Central memory CD8-positive, alpha-beta T cell (primary cell): ENCODE measurements at regions not wholly inside any gene's neighbourhood (a gene's known extent, or its start where the extent isn't known, plus 50 kb on each side); places are given as distances from the start of the nearest gene placed in this dataset.

Experiments used
- ATAC-seq: fragments of 150-1000 bp; cut with Tn5 transposase; replicated peaks from 2 replicates; pipeline ENCODE4 v1.10.0; 2022; ENCODE audit warnings: mild to moderate bottlenecking, moderate FRiP score, moderate number of reproducible peaks; ENCODE audit not compliant: poor library complexity, severe bottlenecking; ENCODE audit errors: extremely low read depth
- DNase-seq, 2 donors: peaks; one replicate each; pipeline ENCODE4 v3.0.0; 2021; ENCODE audit warnings: low spot score in 2 of 2
- H3K27ac Mint-ChIP-seq: one replicate; pipeline ENCODE4 v1.8.0; 2022; ENCODE audit warnings: low read depth, mild to moderate bottlenecking, moderate library complexity, mixed read lengths
- H3K27me3 Mint-ChIP-seq: one replicate; pipeline ENCODE4 v1.8.0; 2022; ENCODE audit warnings: mixed read lengths
- H3K36me3 Mint-ChIP-seq: one replicate; pipeline ENCODE4 v1.8.0; 2022; ENCODE audit warnings: mild to moderate bottlenecking, moderate library complexity, mixed read lengths; ENCODE audit not compliant: insufficient read depth
- H3K4me1 Mint-ChIP-seq: one replicate; pipeline ENCODE4 v1.8.0; 2022; ENCODE audit warnings: mixed read lengths
- H3K4me3 Mint-ChIP-seq: one replicate; pipeline ENCODE4 v1.8.0; 2022; ENCODE audit warnings: mild to moderate bottlenecking, moderate library complexity, mixed read lengths
- H3K9me3 Mint-ChIP-seq: one replicate; pipeline ENCODE4 v1.8.0; 2022; ENCODE audit warnings: mixed read lengths

GRCh38 chrX:15150586-15150985 is 119.3 kb downstream of the ASB9 start:
- ATAC-seq (no peak), DNase-seq (no peak)
- H3K27me3 Mint-ChIP-seq, result no peaks in the 10 kb centered on the region
- no peak overlapping the region for H3K4me3 Mint-ChIP-seq
- no peak overlapping the region for H3K27ac Mint-ChIP-seq
- peaks cover 16% of the 10 kb centered on the region for H3K4me1 Mint-ChIP-seq
- no peaks in the 10 kb centered on the region for H3K9me3 Mint-ChIP-seq
- no peaks in the 10 kb centered on the region for H3K36me3 Mint-ChIP-seq

GRCh38 chrX:15146515-15146914 is 123.4 kb downstream of the ASB9 start:
- Mint-ChIP-seq H3K4me3 (no peak overlapping the region), H3K27ac (no peak overlapping the region), H3K27me3 (no peaks in the 10 kb centered on the region), H3K9me3 (no peaks in the 10 kb centered on the region), H3K36me3 (peaks cover 1% of the 10 kb centered on the region), H3K4me1 (peaks cover 14% of the 10 kb centered on the region)
- no peak for DNase-seq
- no peak for ATAC-seq

GRCh38 chrX:15143825-15144121 is 126.1 kb downstream of the ASB9 start:
- Mint-ChIP-seq H3K4me1 (peaks cover 6% of the 10 kb centered on the region), H3K4me3 (no peak overlapping the region), H3K36me3 (peaks cover 1% of the 10 kb centered on the region), H3K9me3 (no peaks in the 10 kb centered on the region), H3K27me3 (no peaks in the 10 kb centered on the region), H3K27ac (no peak overlapping the region)
- ATAC-seq (no peak), DNase-seq (no peak)

- peaks cover 6% of the 10 kb centered on the region for H3K4me1 Mint-ChIP-seq
- no peak overlapping the region for H3K27ac Mint-ChIP-seq
- ATAC-seq (no peak), DNase-seq (peak in 1 of 2 donors; percentile 13)
- H3K4me3 Mint-ChIP-seq, result no peak overlapping the region
- no peaks in the 10 kb centered on the region for H3K27me3 Mint-ChIP-seq
- H3K36me3 Mint-ChIP-seq, result peaks cover 1% of the 10 kb centered on the region
- no peaks in the 10 kb centered on the region for H3K9me3 Mint-ChIP-seq
Measured at GRCh38 chrX:15143050-15143824, 126.6 kb downstream of the ASB9 start.

GRCh38 chrX:15142084-15142715 is 127.7 kb downstream of the ASB9 start:
- no peaks in the 10 kb centered on the region for H3K9me3 Mint-ChIP-seq
- peaks cover 1% of the 10 kb centered on the region for H3K36me3 Mint-ChIP-seq
- no peaks in the 10 kb centered on the region for H3K27me3 Mint-ChIP-seq
- ATAC-seq (no peak), DNase-seq (no peak)
- H3K27ac Mint-ChIP-seq, result no peak overlapping the region
- peak overlapping the region; percentile 13 for H3K4me3 Mint-ChIP-seq
- peaks cover 6% of the 10 kb centered on the region for H3K4me1 Mint-ChIP-seq

GRCh38 chrX:15136795-15137194 is 133.1 kb downstream of the ASB9 start:
- no peak overlapping the region for H3K27ac Mint-ChIP-seq
- ATAC-seq (no peak), DNase-seq (no peak)
- no peaks in the 10 kb centered on the region for H3K27me3 Mint-ChIP-seq
- H3K4me1 Mint-ChIP-seq, result no peaks in the 10 kb centered on the region
- no peaks in the 10 kb centered on the region for H3K9me3 Mint-ChIP-seq
- no peak overlapping the region for H3K4me3 Mint-ChIP-seq
- H3K36me3 Mint-ChIP-seq, result no peaks in the 10 kb centered on the region

- H3K27me3 Mint-ChIP-seq, result no peaks in the 10 kb centered on the region
- no peak overlapping the region for H3K4me3 Mint-ChIP-seq
- no peaks in the 10 kb centered on the region for H3K9me3 Mint-ChIP-seq
- ATAC-seq (no peak), DNase-seq (no peak)
- H3K4me1 Mint-ChIP-seq, result no peaks in the 10 kb centered on the region
- H3K36me3 Mint-ChIP-seq, result peaks cover 2% of the 10 kb centered on the region
- H3K27ac Mint-ChIP-seq, result no peak overlapping the region
Measured at GRCh38 chrX:15129412-15129811, 140.5 kb downstream of the ASB9 start.

- no peaks in the 10 kb centered on the region for H3K4me1 Mint-ChIP-seq
- no peak overlapping the region for H3K27ac Mint-ChIP-seq
- ATAC-seq (no peak), DNase-seq (no peak)
- no peaks in the 10 kb centered on the region for H3K27me3 Mint-ChIP-seq
- H3K9me3 Mint-ChIP-seq, result no peaks in the 10 kb centered on the region
- H3K4me3 Mint-ChIP-seq, result no peak overlapping the region
- peaks cover 2% of the 10 kb centered on the region for H3K36me3 Mint-ChIP-seq
Measured at GRCh38 chrX:15128861-15129260, 141.0 kb downstream of the ASB9 start.

GRCh38 chrX:15127010-15127409 is 142.9 kb downstream of the ASB9 start:
- no peaks in the 10 kb centered on the region for H3K9me3 Mint-ChIP-seq
- H3K4me3 Mint-ChIP-seq, result no peak overlapping the region
- H3K4me1 Mint-ChIP-seq, result no peaks in the 10 kb centered on the region
- no peaks in the 10 kb centered on the region for H3K27me3 Mint-ChIP-seq
- DNase-seq (no peak), ATAC-seq (no peak)
- peaks cover 2% of the 10 kb centered on the region for H3K36me3 Mint-ChIP-seq
- H3K27ac Mint-ChIP-seq, result no peak overlapping the region

- H3K36me3 Mint-ChIP-seq, result no peaks in the 10 kb centered on the region
- no peaks in the 10 kb centered on the region for H3K27me3 Mint-ChIP-seq
- DNase-seq (no peak), ATAC-seq (no peak)
- H3K9me3 Mint-ChIP-seq, result no peaks in the 10 kb centered on the region
- H3K4me3 Mint-ChIP-seq, result no peak overlapping the region
- no peak overlapping the region for H3K27ac Mint-ChIP-seq
- H3K4me1 Mint-ChIP-seq, result no peaks in the 10 kb centered on the region
Measured at GRCh38 chrX:15116900-15117299, 153.0 kb downstream of the ASB9 start.

GRCh38 chrX:15114743-15115566 is 154.9 kb downstream of the ASB9 start:
- Mint-ChIP-seq H3K27ac (no peak overlapping the region), H3K27me3 (no peaks in the 10 kb centered on the region), H3K36me3 (no peaks in the 10 kb centered on the region), H3K4me1 (no peaks in the 10 kb centered on the region), H3K9me3 (no peaks in the 10 kb centered on the region), H3K4me3 (no peak overlapping the region)
- no peak for ATAC-seq
- no peak for DNase-seq

GRCh38 chrX:15107367-15107988 is 162.4 kb downstream of the ASB9 start:
- H3K4me3 Mint-ChIP-seq, result no peak overlapping the region
- no peaks in the 10 kb centered on the region for H3K9me3 Mint-ChIP-seq
- DNase-seq (no peak), ATAC-seq (no peak)
- H3K27ac Mint-ChIP-seq, result no peak overlapping the region
- no peaks in the 10 kb centered on the region for H3K27me3 Mint-ChIP-seq
- H3K4me1 Mint-ChIP-seq, result peaks cover 13% of the 10 kb centered on the region
- no peaks in the 10 kb centered on the region for H3K36me3 Mint-ChIP-seq
